HepG2 (cell line): ENCODE measurements at regions not wholly inside any gene's neighbourhood (a gene's known extent, or its start where the extent isn't known, plus 50 kb on each side); places are given as distances from the start of the nearest gene placed in this dataset.

Source experiments
- ATAC-seq: fragments of 200-7000 bp; cut with Tn5 transposase; 3 replicates; pipeline ENCODE4 v1.9.1; 2020; ENCODE audit warnings: mild to moderate bottlenecking, moderate library complexity
- BruUV-seq: library from RNA; stranded (reverse); fragments of 400-500 nt; replicated peaks from 2 replicates; lab custom pipeline; 2021; lab: Mats Ljungman, UMichigan
- CTCF ChIA-PET: fragments of 300-600 bp; formaldehyde crosslinking; extraction: SDS; loops from one replicate; lab custom pipeline; 2021; ENCODE audit warnings: low total read pairs, inconsistent platforms, low intra/inter-chr PET ratio; lab: Yijun Ruan, JAX
- POLR2A ChIA-PET: fragments of 350-600 bp; sonication (Branson Sonifier 250); formaldehyde crosslinking; loops from one replicate; lab custom pipeline; 2020; ENCODE audit warnings: antibody characterized with exemption, inconsistent platforms; lab: Yijun Ruan, JAX
- DNase-seq: peaks from one replicate; pipeline ENCODE4 v3.0.0-alpha.2; 2015; ENCODE audit warnings: low spot score
- FAIRE-seq: peaks from 3 replicates; lab custom pipeline; 2011; peaks lifted over from hg19 to GRCh38; lab: Jason Lieb, UNC
- H2AFZ ChIP-seq: one replicate; pipeline ENCODE4 v1.6.1; 2011; ENCODE audit warnings: low read length, inconsistent platforms
- H3K27ac ChIP-seq: fragments of 300-600 bp; 3 replicates; pipeline ENCODE4 v1.8.0; 2011; ENCODE audit warnings: mixed run types, mild to moderate bottlenecking, mixed read lengths, low read length, inconsistent platforms; ENCODE audit not compliant: insufficient read depth; ENCODE audit errors: extremely low read length
- H3K27me3 ChIP-seq, 2 experiments: fragments of 200-600 bp in 1 of 2; 2 replicates in 1 of 2; 3 replicates in 1 of 2; pipeline versions ENCODE4 v1.6.0 to v1.8.0; 2011; ENCODE audit warnings: low read length in 2 of 2, mild to moderate bottlenecking in 2 of 2, moderate library complexity in 2 of 2, inconsistent platforms in 1 of 2; ENCODE audit not compliant: insufficient read depth in 2 of 2, control insufficient read depth in 1 of 2
- H3K36me3 ChIP-seq, 2 experiments: fragments of 200-600 bp in 1 of 2; replicated peaks in 1 of 2; 2 replicates in 1 of 2; 3 replicates in 1 of 2; pipeline versions ENCODE4 v1.5.1 to v1.8.0; 2011; ENCODE audit warnings: low read length in 2 of 2, inconsistent platforms in 1 of 2; ENCODE audit not compliant: insufficient read depth in 2 of 2, control insufficient read depth in 1 of 2
- H3K4me1 ChIP-seq: 2 replicates; pipeline ENCODE4 v1.5.1; 2012; ENCODE audit warnings: low read length, inconsistent platforms; ENCODE audit not compliant: insufficient read depth
- H3K4me2 ChIP-seq: 2 replicates; pipeline ENCODE4 v1.6.0; 2011; ENCODE audit warnings: low read depth, low read length, inconsistent platforms
- H3K4me3 ChIP-seq, 3 experiments: fragments of 200-600 bp in 1 of 3; sonication (generic), shearing (Covaris generic) in 1 of 3; replicated peaks in 1 of 3; 2 replicates each; pipeline ENCODE4 v1.5.1; 2011 to 2016; ENCODE audit warnings: low read length in 3 of 3, inconsistent platforms in 2 of 3, low read depth in 2 of 3, mild to moderate bottlenecking in 2 of 3, control low read depth in 1 of 3, mixed read lengths in 1 of 3; ENCODE audit not compliant: insufficient read depth in 1 of 3
- H3K79me2 ChIP-seq: one replicate; pipeline ENCODE4 v1.6.1; 2011; ENCODE audit warnings: low read length, inconsistent platforms; ENCODE audit not compliant: insufficient read depth
- H3K9ac ChIP-seq: 2 replicates; pipeline ENCODE4 v1.6.0; 2011; ENCODE audit warnings: mild to moderate bottlenecking, low read depth, low read length, inconsistent platforms; ENCODE audit not compliant: insufficient read depth
- H3K9me3 ChIP-seq: 2 replicates; pipeline ENCODE4 v1.5.1; 2012; ENCODE audit warnings: mild to moderate bottlenecking, low read length
- H4K20me1 ChIP-seq: 2 replicates; pipeline ENCODE4 v1.6.0; 2011; ENCODE audit warnings: inconsistent platforms, mild to moderate bottlenecking, low read length, moderate library complexity; ENCODE audit not compliant: insufficient read depth
- KDM1A ChIP-seq: IDR thresholded peaks from 2 replicates; pipeline ENCODE4 v1.6.1; 2016; ENCODE audit warnings: missing compliant biosample characterization
- KLF9 ChIP-seq: IDR thresholded peaks from 2 replicates; pipeline ENCODE4 v1.6.1; 2016; ENCODE audit warnings: low read depth
- MAFF ChIP-seq: IDR thresholded peaks from 2 replicates; pipeline ENCODE4 v1.6.1; 2011; ENCODE audit warnings: low read depth, low read length, improper control_type of control experiment
- MAFK ChIP-seq, 2 experiments: IDR thresholded peaks in 1 of 2; conservative IDR thresholded peaks in 1 of 2; 2 replicates each; pipeline ENCODE4 v1.6.1; 2011; ENCODE audit warnings: improper control_type of control experiment in 2 of 2, low read length in 2 of 2
- MEIS2 ChIP-seq: sonication (generic); formaldehyde crosslinking; IDR thresholded peaks from 2 replicates; pipeline ENCODE4 v1.9.0; 2021; ENCODE audit warnings: mild to moderate bottlenecking, missing genetic modification reagents
- PATZ1 ChIP-seq: sonication (generic); formaldehyde crosslinking; IDR thresholded peaks from 2 replicates; pipeline ENCODE4 v1.4.0; 2020; ENCODE audit warnings: missing genetic modification reagents
- PAWR ChIP-seq: sonication (generic); formaldehyde crosslinking; IDR thresholded peaks from 2 replicates; pipeline ENCODE4 v1.4.0; 2020; ENCODE audit warnings: missing genetic modification reagents, mild to moderate bottlenecking, borderline replicate concordance
- RBFOX2 ChIP-seq: fragments of 200-400 bp; formaldehyde crosslinking; IDR thresholded peaks from 2 replicates; pipeline ENCODE4 v1.6.1; 2017; ENCODE audit warnings: low read depth, mild to moderate bottlenecking, low read length
- ZFP36L2 ChIP-seq: sonication (generic); formaldehyde crosslinking; IDR thresholded peaks from 2 replicates; pipeline ENCODE4 v1.4.0; 2020; ENCODE audit warnings: missing genetic modification reagents
- ZNF530 ChIP-seq: sonication (generic); formaldehyde crosslinking; IDR thresholded peaks from 2 replicates; pipeline ENCODE4 v1.5.0; 2020; ENCODE audit warnings: low read depth, mild to moderate bottlenecking, missing genetic modification reagents
- WGBS: methylation state at CpG from one replicate; pipeline ENCODE4 v1.1.6; 2017; ENCODE audit warnings: low lambda C conversion rate; 5-methylcytosine and 5-hydroxymethylcytosine counted together
- in situ Hi-C: cut with HindIII; loops from 2 replicates; pipeline ENCODE4 v1.10.0; 2017; ENCODE audit warnings: low pct_unique_long_range_greater_than_20kb; ENCODE audit not compliant: extremely low pct_ligation_motif_present
- intact Hi-C: fragments of 100-400 bp; cut with micrococcal nuclease; formaldehyde crosslinking; loops from one replicate; pipeline ENCODE4 v1.10.0; 2022; ENCODE audit not compliant: unreplicated experiment

GRCh38 chr10:4355350-4355749, 470.7 kb upstream of the AKR1E2 start:
- ChIA-PET POLR2A (no interaction called here), CTCF (no interaction called here)
- in situ Hi-C loops: no loop called here
- Histone ChIP-seq H3K4me1 (no peaks in the 10 kb centered on the region), H3K9me3 (no peaks in the 10 kb centered on the region), H3K4me2 (no peak overlapping the region), H3K4me3 (no peak overlapping the region), H4K20me1 (no peaks in the 10 kb centered on the region), H3K79me2 (no peaks in the 10 kb centered on the region), H3K36me3 (no peaks in the 10 kb centered on the region), H2AFZ (no peak overlapping the region), H3K27me3 (peaks cover 0 to 8% of the 10 kb centered on the region in 2 experiments; a peak in 1 of 5 replicates), H3K9ac (no peak overlapping the region), H3K27ac (no peak overlapping the region)
- FAIRE-seq: no peak
- intact Hi-C loops: loop anchor here (5.0 kb wide), 1 partner anchor 643 kb away; no protein-coding TSS in a partner anchor
- TF ChIP-seq MAFK (conservative IDR thresholded peaks at IDR 0.05 in 1 of 2, IDR thresholded peaks at IDR 0.05 in 1 of 2; ENCODE audit: low read length in 2 of 2) (peak; percentile 25 to 65; a peak in 3 of 4 replicates), MAFF (peak; percentile 45; the same call in 1 of the 2 replicates), MEIS2 (CRISPR knock-in tag) (no peak), KDM1A (no peak), PATZ1 (CRISPR knock-in tag) (no peak), ZFP36L2 (CRISPR knock-in tag) (no peak), RBFOX2 (no peak), KLF9 (CRISPR knock-in tag) (no peak), ZNF530 (CRISPR knock-in tag) (no peak), PAWR (CRISPR knock-in tag) (no peak)
- WGBS: 0% methylated on average over 1 of the region's 1 CpG
- no peak for ATAC-seq
- BruUV-seq: no TSS peak
- DNase-seq: no peak
